ENCODE measurements at regions not wholly inside any gene's neighbourhood (a gene's known extent, or its start where the extent isn't known, plus 50 kb on each side); places are given as distances from the start of the nearest gene placed in this dataset.

DNA sequence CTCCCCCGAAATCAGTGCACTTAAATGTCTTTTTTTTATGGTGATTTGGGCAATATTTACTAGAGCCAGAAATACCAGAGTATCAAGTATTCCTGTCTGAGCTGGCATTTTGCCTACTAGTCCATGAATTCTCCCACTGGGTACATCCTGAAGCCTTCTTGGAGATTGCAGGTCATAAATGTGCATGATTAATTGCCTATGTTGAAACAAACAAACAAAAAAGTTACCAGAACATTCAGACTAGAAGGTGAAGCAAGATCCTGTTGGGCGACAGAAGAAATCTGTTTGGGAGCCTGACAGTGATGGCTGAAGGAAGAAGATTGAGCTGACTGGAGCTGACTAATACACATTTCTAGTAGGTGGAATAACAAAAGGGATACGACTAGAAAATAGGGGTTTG lies 127.4 kb upstream of the NRIP1 start:
- TF ChIP-seq, protein P1, sequence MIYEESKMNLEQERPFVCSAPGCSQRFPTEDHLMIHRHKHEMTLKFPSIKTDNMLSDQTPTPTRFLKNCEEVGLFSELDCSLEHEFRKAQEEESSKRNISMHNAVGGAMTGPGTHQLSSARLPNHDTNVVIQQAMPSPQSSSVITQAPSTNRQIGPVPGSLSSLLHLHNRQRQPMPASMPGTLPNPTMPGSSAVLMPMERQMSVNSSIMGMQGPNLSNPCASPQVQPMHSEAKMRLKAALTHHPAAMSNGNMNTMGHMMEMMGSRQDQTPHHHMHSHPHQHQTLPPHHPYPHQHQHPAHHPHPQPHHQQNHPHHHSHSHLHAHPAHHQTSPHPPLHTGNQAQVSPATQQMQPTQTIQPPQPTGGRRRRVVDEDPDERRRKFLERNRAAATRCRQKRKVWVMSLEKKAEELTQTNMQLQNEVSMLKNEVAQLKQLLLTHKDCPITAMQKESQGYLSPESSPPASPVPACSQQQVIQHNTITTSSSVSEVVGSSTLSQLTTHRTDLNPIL (CRISPR knock-in tag; IDR thresholded peaks at IDR 0.05; ENCODE audit: low read depth) = no peak
- TF ChIP-seq ZNF70 (CRISPR knock-in tag; IDR thresholded peaks at IDR 0.05) = no peak
- TF ChIP-seq, protein P2, sequence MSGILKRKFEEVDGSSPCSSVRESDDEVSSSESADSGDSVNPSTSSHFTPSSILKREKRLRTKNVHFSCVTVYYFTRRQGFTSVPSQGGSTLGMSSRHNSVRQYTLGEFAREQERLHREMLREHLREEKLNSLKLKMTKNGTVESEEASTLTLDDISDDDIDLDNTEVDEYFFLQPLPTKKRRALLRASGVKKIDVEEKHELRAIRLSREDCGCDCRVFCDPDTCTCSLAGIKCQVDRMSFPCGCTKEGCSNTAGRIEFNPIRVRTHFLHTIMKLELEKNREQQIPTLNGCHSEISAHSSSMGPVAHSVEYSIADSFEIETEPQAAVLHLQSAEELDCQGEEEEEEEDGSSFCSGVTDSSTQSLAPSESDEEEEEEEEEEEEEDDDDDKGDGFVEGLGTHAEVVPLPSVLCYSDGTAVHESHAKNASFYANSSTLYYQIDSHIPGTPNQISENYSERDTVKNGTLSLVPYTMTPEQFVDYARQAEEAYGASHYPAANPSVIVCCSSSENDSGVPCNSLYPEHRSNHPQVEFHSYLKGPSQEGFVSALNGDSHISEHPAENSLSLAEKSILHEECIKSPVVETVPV (CRISPR knock-in tag; IDR thresholded peaks at IDR 0.05) = no peak
- TF ChIP-seq SNAI2 (CRISPR knock-in tag; IDR thresholded peaks at IDR 0.05) = no peak
- no peak for TF ChIP-seq ESRRG (CRISPR knock-in tag; IDR thresholded peaks at IDR 0.05)
- no peak for TF ChIP-seq RARB (CRISPR knock-in tag; IDR thresholded peaks at IDR 0.05)
- no peak for TF ChIP-seq OSR1 (CRISPR knock-in tag; IDR thresholded peaks at IDR 0.05)
- no peak for TF ChIP-seq TCF4 (CRISPR knock-in tag; IDR thresholded peaks at IDR 0.05; ENCODE audit: borderline replicate concordance)
- no peak for TF ChIP-seq PPARA (CRISPR knock-in tag; IDR thresholded peaks at IDR 0.05; ENCODE audit: borderline replicate concordance)
- no peak for TF ChIP-seq ARNTL (CRISPR knock-in tag; IDR thresholded peaks at IDR 0.05; ENCODE audit: borderline replicate concordance, low read depth)
- TF ChIP-seq, protein P3, sequence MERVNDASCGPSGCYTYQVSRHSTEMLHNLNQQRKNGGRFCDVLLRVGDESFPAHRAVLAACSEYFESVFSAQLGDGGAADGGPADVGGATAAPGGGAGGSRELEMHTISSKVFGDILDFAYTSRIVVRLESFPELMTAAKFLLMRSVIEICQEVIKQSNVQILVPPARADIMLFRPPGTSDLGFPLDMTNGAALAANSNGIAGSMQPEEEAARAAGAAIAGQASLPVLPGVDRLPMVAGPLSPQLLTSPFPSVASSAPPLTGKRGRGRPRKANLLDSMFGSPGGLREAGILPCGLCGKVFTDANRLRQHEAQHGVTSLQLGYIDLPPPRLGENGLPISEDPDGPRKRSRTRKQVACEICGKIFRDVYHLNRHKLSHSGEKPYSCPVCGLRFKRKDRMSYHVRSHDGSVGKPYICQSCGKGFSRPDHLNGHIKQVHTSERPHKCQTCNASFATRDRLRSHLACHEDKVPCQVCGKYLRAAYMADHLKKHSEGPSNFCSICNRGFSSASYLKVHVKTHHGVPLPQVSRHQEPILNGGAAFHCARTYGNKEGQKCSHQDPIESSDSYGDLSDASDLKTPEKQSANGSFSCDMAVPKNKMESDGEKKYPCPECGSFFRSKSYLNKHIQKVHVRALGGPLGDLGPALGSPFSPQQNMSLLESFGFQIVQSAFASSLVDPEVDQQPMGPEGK (CRISPR knock-in tag; IDR thresholded peaks at IDR 0.05; ENCODE audit: borderline replicate concordance) = no peak
- TF ChIP-seq CSDC2 (CRISPR knock-in tag; IDR thresholded peaks at IDR 0.05) = no peak
- TF ChIP-seq ISL1 (CRISPR knock-in tag; IDR thresholded peaks at IDR 0.05) = no peak
- no peak for ATAC-seq

DNA sequence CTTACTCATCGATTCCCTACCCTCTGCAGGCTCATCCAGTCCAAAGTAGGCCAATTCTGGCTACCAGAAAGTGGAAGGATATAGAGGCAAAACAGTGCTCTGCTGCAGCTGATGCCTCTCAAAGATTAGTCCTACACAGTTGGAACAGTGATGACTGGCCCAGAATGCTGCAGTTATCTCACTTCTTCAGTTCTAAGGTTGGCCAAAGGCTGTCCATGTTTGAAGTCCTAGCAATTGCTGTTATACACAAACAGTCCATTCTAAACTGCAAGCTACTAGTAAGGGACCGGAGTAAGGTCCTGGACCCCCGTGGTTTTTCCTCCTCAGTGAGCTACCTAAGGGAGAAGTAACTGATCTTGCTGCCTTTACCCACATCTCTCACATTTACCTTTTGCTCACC lies 129.1 kb upstream of the NRIP1 start:
- TF ChIP-seq ZFP30 (CRISPR knock-in tag; IDR thresholded peaks at IDR 0.05) = no peak
- TF ChIP-seq, protein P3 (CRISPR knock-in tag; IDR thresholded peaks at IDR 0.05; ENCODE audit: borderline replicate concordance) = no peak
- TF ChIP-seq, protein P2 (CRISPR knock-in tag; IDR thresholded peaks at IDR 0.05) = no peak
- no peak for TF ChIP-seq ARNTL (CRISPR knock-in tag; IDR thresholded peaks at IDR 0.05; ENCODE audit: borderline replicate concordance, low read depth)
- no peak for TF ChIP-seq GLIS3 (CRISPR knock-in tag; IDR thresholded peaks at IDR 0.05)
- TF ChIP-seq ZNF8 (CRISPR knock-in tag; IDR thresholded peaks at IDR 0.05) = no peak
- TF ChIP-seq ISL1 (CRISPR knock-in tag; IDR thresholded peaks at IDR 0.05) = no peak
- no peak for TF ChIP-seq RARB (CRISPR knock-in tag; IDR thresholded peaks at IDR 0.05)
- no peak for TF ChIP-seq BACH2 (CRISPR knock-in tag; IDR thresholded peaks at IDR 0.05; ENCODE audit: borderline replicate concordance)
- TF ChIP-seq TOX (CRISPR knock-in tag; IDR thresholded peaks at IDR 0.05; ENCODE audit: borderline replicate concordance) = no peak
- TF ChIP-seq PPARA (CRISPR knock-in tag; IDR thresholded peaks at IDR 0.05; ENCODE audit: borderline replicate concordance) = no peak
- no peak for ATAC-seq

DNA sequence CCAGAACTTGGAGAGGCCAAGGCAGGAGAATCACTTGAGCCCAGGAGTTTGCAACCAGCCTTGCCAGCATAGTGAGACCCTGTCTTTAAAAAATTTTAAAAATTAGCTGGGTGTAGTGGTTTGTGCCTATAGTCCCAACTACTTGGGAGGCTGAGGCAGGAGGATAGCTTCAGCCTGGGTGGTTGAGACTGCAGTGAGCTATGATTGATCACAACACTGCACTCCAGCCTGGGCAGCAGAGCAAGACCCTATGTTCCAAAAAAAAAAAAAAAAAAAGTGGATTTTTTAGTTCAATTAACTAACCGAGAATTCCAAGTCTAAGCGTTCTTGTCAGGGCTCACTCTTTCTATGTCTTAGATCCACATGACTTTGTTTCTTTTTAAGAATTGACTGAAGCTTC lies 130.3 kb upstream of the NRIP1 start:
- no peak for TF ChIP-seq PPARA (CRISPR knock-in tag; IDR thresholded peaks at IDR 0.05; ENCODE audit: borderline replicate concordance)
- TF ChIP-seq ESRRG (CRISPR knock-in tag; IDR thresholded peaks at IDR 0.05) = no peak
- no peak for TF ChIP-seq ZNF8 (CRISPR knock-in tag; IDR thresholded peaks at IDR 0.05)
- TF ChIP-seq ZFP30 (CRISPR knock-in tag; IDR thresholded peaks at IDR 0.05) = no peak
- no peak for TF ChIP-seq OSR1 (CRISPR knock-in tag; IDR thresholded peaks at IDR 0.05)
- TF ChIP-seq, protein P4, sequence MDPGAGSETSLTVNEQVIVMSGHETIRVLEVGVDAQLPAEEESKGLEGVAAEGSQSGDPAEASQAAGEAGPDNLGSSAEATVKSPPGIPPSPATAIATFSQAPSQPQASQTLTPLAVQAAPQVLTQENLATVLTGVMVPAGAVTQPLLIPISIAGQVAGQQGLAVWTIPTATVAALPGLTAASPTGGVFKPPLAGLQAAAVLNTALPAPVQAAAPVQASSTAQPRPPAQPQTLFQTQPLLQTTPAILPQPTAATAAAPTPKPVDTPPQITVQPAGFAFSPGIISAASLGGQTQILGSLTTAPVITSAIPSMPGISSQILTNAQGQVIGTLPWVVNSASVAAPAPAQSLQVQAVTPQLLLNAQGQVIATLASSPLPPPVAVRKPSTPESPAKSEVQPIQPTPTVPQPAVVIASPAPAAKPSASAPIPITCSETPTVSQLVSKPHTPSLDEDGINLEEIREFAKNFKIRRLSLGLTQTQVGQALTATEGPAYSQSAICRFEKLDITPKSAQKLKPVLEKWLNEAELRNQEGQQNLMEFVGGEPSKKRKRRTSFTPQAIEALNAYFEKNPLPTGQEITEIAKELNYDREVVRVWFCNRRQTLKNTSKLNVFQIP (CRISPR knock-in tag; IDR thresholded peaks at IDR 0.05; ENCODE audit: borderline replicate concordance, low read depth) = no peak
- TF ChIP-seq, protein P2 (CRISPR knock-in tag; IDR thresholded peaks at IDR 0.05) = no peak
- TF ChIP-seq BACH2 (CRISPR knock-in tag; IDR thresholded peaks at IDR 0.05; ENCODE audit: borderline replicate concordance) = no peak
- TF ChIP-seq ZNF70 (CRISPR knock-in tag; IDR thresholded peaks at IDR 0.05) = no peak
- no peak for TF ChIP-seq TCF4 (CRISPR knock-in tag; IDR thresholded peaks at IDR 0.05; ENCODE audit: borderline replicate concordance)
- TF ChIP-seq CSDC2 (CRISPR knock-in tag; IDR thresholded peaks at IDR 0.05) = no peak
- ATAC-seq = no peak

All from SK-N-SH treated with all-trans-retinoic acid at 6 μM for 48 hours (cell line).